ENCODE measurements at regions not wholly inside any gene's neighbourhood (a gene's known extent, or its start where the extent isn't known, plus 50 kb on each side); places are given as distances from the start of the nearest gene placed in this dataset.

GRCh38 chr21:35451276-35451675 lies 402.2 kb upstream of the RUNX1 start:
- TF ChIP-seq EZH2 (IDR thresholded peaks at IDR 0.05; ENCODE audit: insufficient read depth, poor library complexity, severe bottlenecking) = no peak
- TF ChIP-seq EZH2phosphoT487 (IDR thresholded peaks at IDR 0.05; ENCODE audit: insufficient read depth, low read depth) = no peak
